ENCODE measurements at regions not wholly inside any gene's neighbourhood (a gene's known extent, or its start where the extent isn't known, plus 50 kb on each side); places are given as distances from the start of the nearest gene placed in this dataset.

DNA sequence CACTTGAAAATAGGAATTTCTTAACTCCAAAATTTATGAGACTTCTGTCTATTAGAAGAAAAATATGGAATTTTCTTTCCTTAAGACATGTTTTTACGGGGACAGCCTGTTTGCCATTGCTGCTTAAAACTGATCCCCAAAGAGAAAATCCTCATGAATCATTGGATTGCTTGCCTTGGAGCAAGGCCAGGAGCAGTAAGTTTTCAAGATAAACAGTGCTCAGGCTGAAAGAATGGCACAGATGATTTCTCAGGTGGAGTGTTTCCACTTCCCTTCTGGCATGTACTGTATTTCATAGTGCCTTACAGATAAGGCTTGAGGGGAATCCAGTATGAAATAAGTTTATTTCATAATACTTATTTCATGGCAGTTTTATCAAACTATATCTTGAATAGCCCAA is 74.3 kb upstream of the MMADHC start:
- Histone ChIP-seq H3K36me3 (ENCODE audit: control insufficient read depth in 2 of 2, extremely low read depth in 1 of 2, insufficient read depth in 2 of 2, low read length in 2 of 2) (no peaks in the 10 kb centered on the region), H3K4me3 (ENCODE audit: control insufficient read depth in 2 of 3, extremely low read depth in 1 of 3, insufficient read depth in 2 of 3, low read depth in 1 of 3, low read length in 3 of 3) (no peak overlapping the region), H3K27me3 (ENCODE audit: control insufficient read depth, extremely low read depth, insufficient read depth, low read length) (no peaks in the 10 kb centered on the region), H3K9me3 (ENCODE audit: control insufficient read depth, low read depth, low read length) (no peaks in the 10 kb centered on the region), H3K4me1 (ENCODE audit: control insufficient read depth, extremely low read depth, insufficient read depth, low read length) (peaks cover 7% of the 10 kb centered on the region), H3K27ac (ENCODE audit: control insufficient read depth, insufficient read depth, low read length) (no peak overlapping the region), H3K9ac (ENCODE audit: control insufficient read depth, extremely low read depth, insufficient read depth, low read length) (no peak overlapping the region), H3K79me2 (ENCODE audit: control insufficient read depth, insufficient read depth, low read length) (no peaks in the 10 kb centered on the region), H3K4me2 (ENCODE audit: control insufficient read depth, extremely low read depth, insufficient read depth, low read depth, low read length) (no peak overlapping the region), H3K9me1 (ENCODE audit: control insufficient read depth, extremely low read depth, insufficient read depth, low read length) (no peaks in the 10 kb centered on the region), H2AFZ (ENCODE audit: control insufficient read depth, low read length) (no peak overlapping the region), H4K20me1 (ENCODE audit: control insufficient read depth, extremely low read depth, insufficient read depth, low read length) (no peaks in the 10 kb centered on the region)
- FAIRE-seq (peak; percentile 74), DNase-seq (ENCODE audit: low read depth, low spot score) (no peak)
- dilution Hi-C loops (cut with MboI; ENCODE audit: extremely low pct_ligation_motif_present, low sequenced_read_pairs) = no loop called here
- TF ChIP-seq, protein P1, sequence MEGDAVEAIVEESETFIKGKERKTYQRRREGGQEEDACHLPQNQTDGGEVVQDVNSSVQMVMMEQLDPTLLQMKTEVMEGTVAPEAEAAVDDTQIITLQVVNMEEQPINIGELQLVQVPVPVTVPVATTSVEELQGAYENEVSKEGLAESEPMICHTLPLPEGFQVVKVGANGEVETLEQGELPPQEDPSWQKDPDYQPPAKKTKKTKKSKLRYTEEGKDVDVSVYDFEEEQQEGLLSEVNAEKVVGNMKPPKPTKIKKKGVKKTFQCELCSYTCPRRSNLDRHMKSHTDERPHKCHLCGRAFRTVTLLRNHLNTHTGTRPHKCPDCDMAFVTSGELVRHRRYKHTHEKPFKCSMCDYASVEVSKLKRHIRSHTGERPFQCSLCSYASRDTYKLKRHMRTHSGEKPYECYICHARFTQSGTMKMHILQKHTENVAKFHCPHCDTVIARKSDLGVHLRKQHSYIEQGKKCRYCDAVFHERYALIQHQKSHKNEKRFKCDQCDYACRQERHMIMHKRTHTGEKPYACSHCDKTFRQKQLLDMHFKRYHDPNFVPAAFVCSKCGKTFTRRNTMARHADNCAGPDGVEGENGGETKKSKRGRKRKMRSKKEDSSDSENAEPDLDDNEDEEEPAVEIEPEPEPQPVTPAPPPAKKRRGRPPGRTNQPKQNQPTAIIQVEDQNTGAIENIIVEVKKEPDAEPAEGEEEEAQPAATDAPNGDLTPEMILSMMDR (optimal IDR thresholded peaks at IDR 0.05 in 1 of 3, IDR thresholded peaks at IDR 0.05 in 1 of 3, conservative IDR thresholded peaks at IDR 0.05 in 1 of 3; ENCODE audit: extremely low read depth in 1 of 3, insufficient read depth in 2 of 3, low read length in 3 of 3) = no peak
- TF ChIP-seq EZH2 (IDR thresholded peaks at IDR 0.05; ENCODE audit: low read length) = no peak

DNA sequence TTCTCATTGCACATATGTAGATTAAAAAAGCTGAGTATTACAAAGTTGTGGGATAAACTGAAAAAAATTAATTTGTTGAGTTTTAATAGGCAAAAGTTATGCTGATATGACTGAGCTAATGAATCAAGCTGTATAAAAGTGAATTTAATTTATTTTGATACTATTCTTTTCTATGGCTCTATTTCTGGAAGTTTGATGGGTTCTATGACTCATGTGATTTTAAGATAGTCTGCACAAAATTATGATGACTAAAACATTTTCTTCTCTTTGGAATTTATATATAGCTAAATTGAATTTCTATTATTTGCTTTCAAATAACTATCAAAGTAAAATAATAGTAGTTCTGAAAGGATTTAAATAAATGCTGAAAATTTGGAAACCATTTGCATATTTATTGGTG is 71.0 kb upstream of the MMADHC start:
- H3K9me1 ChIP-seq (ENCODE audit: control insufficient read depth, extremely low read depth, insufficient read depth, low read length) = no peaks in the 10 kb centered on the region
- TF ChIP-seq, protein P1 (optimal IDR thresholded peaks at IDR 0.05 in 1 of 3, IDR thresholded peaks at IDR 0.05 in 1 of 3, conservative IDR thresholded peaks at IDR 0.05 in 1 of 3; ENCODE audit: extremely low read depth in 1 of 3, insufficient read depth in 2 of 3, low read length in 3 of 3) = no peak
- no peak for TF ChIP-seq EZH2 (IDR thresholded peaks at IDR 0.05; ENCODE audit: low read length)
- peaks cover 7% of the 10 kb centered on the region for H3K4me1 ChIP-seq (ENCODE audit: control insufficient read depth, extremely low read depth, insufficient read depth, low read length)
- FAIRE-seq = no peak
- no peak overlapping the region for H3K9ac ChIP-seq (ENCODE audit: control insufficient read depth, extremely low read depth, insufficient read depth, low read length)
- H3K4me3 ChIP-seq (ENCODE audit: control insufficient read depth in 2 of 3, extremely low read depth in 1 of 3, insufficient read depth in 2 of 3, low read depth in 1 of 3, low read length in 3 of 3) = no peak overlapping the region
- no peaks in the 10 kb centered on the region for H3K9me3 ChIP-seq (ENCODE audit: control insufficient read depth, low read depth, low read length)
- no peaks in the 10 kb centered on the region for H3K27me3 ChIP-seq (ENCODE audit: control insufficient read depth, extremely low read depth, insufficient read depth, low read length)
- no peak for DNase-seq (ENCODE audit: low read depth, low spot score)
- H2AFZ ChIP-seq (ENCODE audit: control insufficient read depth, low read length) = no peak overlapping the region
- no peak overlapping the region for H3K4me2 ChIP-seq (ENCODE audit: control insufficient read depth, extremely low read depth, insufficient read depth, low read depth, low read length)
- dilution Hi-C loops (cut with MboI; ENCODE audit: extremely low pct_ligation_motif_present, low sequenced_read_pairs) = no loop called here
- no peak overlapping the region for H3K27ac ChIP-seq (ENCODE audit: control insufficient read depth, insufficient read depth, low read length)
- no peaks in the 10 kb centered on the region for H3K79me2 ChIP-seq (ENCODE audit: control insufficient read depth, insufficient read depth, low read length)
- no peaks in the 10 kb centered on the region for H4K20me1 ChIP-seq (ENCODE audit: control insufficient read depth, extremely low read depth, insufficient read depth, low read length)
- no peaks in the 10 kb centered on the region for H3K36me3 ChIP-seq (ENCODE audit: control insufficient read depth in 2 of 2, extremely low read depth in 1 of 2, insufficient read depth in 2 of 2, low read length in 2 of 2)

Measured in keratinocyte (primary cell).